ENCODE measurements at regions not wholly inside any gene's neighbourhood (a gene's known extent, or its start where the extent isn't known, plus 50 kb on each side); places are given as distances from the start of the nearest gene placed in this dataset.

DNA sequence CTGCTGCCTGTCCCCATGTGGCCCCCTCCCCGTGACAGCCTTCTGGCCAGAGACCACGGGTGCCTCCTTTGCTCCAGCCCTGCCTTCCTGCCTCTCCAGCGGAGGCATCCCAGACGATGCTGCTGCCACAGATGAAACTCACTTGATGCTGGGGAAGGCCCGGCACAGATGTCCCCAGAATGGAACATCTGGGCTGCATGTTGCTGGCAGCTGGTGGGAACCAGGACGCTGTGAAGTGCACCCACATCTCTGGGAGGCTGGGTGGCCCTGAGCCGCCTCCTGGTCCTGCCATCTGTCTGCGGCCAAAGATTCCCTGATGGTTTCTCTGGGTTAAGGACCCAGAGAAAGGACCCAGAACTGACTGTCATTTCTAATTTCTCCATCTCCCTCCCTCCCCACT lies 51.9 kb upstream of the PTPRS start:
- Histone ChIP-seq H3K4me3 (no peak overlapping the region), H3K4me1 (ENCODE audit: low read depth) (no peaks in the 10 kb centered on the region), H3K9me3 (no peaks in the 10 kb centered on the region), H3K36me3 (ENCODE audit: low read depth) (no peaks in the 10 kb centered on the region)
- DNase-seq (no peak), ATAC-seq (no peak)
- no peak for TF ChIP-seq CTCF (IDR thresholded peaks at IDR 0.05)
- intact Hi-C loops (cut with DNase I, micrococcal nuclease), result no loop called here

DNA sequence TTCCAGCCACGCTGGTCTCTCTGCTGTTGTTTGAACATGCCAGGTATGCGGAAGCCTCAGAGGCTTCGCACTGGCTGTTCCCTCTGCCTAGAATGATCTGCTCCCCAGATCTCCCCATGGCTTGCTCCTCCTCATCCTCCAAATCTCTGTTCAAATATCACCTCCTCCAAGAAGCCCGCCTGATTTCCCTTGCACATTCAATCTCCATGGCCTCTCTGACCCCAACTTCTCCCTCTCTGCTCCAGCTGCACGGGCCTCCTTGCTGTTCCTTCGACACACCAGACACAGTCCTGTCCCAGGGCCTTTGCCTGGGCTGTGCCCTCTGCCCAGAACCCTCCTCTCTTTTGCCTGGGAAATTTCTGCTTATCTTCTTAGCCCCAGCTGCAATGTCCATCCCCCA lies 52.5 kb upstream of the PTPRS start:
- ATAC-seq, result no peak
- H3K9me3 ChIP-seq, result no peaks in the 10 kb centered on the region
- DNase-seq, result no peak
- no peak for TF ChIP-seq CTCF (IDR thresholded peaks at IDR 0.05)
- H3K36me3 ChIP-seq (ENCODE audit: low read depth), result no peaks in the 10 kb centered on the region
- no peaks in the 10 kb centered on the region for H3K4me1 ChIP-seq (ENCODE audit: low read depth)
- no peak overlapping the region for H3K4me3 ChIP-seq
- intact Hi-C loops (cut with DNase I, micrococcal nuclease), result no loop called here

- TF ChIP-seq CTCF (IDR thresholded peaks at IDR 0.05), result no peak
- intact Hi-C loops (cut with DNase I, micrococcal nuclease), result no loop called here
- Histone ChIP-seq H3K36me3 (ENCODE audit: low read depth) (no peaks in the 10 kb centered on the region), H3K4me3 (no peak overlapping the region), H3K4me1 (ENCODE audit: low read depth) (no peaks in the 10 kb centered on the region), H3K9me3 (no peaks in the 10 kb centered on the region)
- no peak for ATAC-seq
- no peak for DNase-seq
These were observed 54.2 kb upstream of the PTPRS start for GRCh38 chr19:5394551-5395505.

DNA sequence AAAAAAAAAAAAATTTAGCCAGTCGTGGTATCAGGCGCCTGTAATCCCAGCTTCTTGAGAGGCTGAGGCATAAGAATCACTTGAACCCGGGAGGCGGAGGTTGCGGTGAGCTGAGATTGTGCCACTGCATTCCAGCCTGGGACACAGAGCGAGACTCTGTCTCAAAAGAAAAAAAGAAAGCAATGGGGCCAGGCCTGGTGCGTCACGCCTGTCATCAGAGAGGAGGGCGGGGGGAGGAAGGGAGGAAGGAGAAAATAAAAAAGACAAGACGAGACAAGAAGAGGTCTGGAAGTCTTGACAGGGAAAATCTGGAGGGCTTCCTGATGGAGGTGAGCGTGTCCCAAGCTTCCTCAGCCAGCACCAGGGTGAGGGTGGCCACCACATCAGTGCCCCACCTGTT lies 54.9 kb upstream of the PTPRS start:
- no peaks in the 10 kb centered on the region for H3K36me3 ChIP-seq (ENCODE audit: low read depth)
- H3K4me1 ChIP-seq (ENCODE audit: low read depth), result no peaks in the 10 kb centered on the region
- DNase-seq (no peak), ATAC-seq (no peak)
- intact Hi-C loops (cut with DNase I, micrococcal nuclease), result no loop called here
- TF ChIP-seq CTCF (IDR thresholded peaks at IDR 0.05), result no peak
- no peaks in the 10 kb centered on the region for H3K9me3 ChIP-seq
- H3K4me3 ChIP-seq, result no peak overlapping the region

DNA sequence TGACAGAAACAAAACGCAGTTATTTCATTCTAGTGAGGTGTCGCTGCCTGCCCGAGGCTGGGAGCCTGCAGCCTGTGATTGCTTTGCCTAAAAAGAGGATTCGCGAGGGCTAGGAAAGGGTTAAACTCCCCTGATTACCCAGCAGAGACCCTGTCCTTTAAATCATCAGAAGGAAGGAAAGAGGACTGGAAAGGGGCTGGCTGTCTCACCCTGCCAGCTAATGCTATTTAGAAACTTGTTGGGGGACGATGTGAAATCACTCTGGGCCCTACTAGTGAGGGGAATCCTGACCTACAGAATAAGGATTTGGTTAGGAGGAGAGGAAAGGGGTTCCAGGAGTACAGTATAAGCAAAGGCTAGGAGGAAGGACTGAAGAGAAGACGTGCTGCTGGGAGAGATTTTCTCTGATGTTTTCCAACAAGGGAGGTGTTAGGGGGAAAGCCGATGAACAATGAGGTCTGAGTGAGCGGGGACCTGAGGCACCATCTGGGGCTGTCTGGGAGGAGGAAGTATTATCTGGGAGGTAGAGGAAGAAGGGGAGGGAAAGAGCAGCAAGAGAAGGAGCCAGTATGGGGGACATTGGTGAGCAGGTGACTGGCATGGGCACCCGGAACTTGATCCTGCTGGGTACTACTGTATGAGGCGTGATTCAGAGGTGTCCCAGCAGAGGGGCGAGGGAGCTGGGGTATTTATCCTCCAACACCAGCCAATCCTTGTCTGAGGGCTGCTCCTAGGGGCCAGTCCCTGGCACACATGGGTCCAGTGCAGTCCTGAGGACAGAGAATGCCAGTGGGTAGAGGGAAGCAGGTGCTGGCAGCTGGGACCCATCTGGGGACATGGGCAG lies 55.7 kb upstream of the PTPRS start:
- DNase-seq (no peak), ATAC-seq (no peak)
- TF ChIP-seq CTCF (IDR thresholded peaks at IDR 0.05), result no peak
- no peaks in the 10 kb centered on the region for H3K36me3 ChIP-seq (ENCODE audit: low read depth)
- H3K4me3 ChIP-seq, result no peak overlapping the region
- H3K4me1 ChIP-seq (ENCODE audit: low read depth), result no peaks in the 10 kb centered on the region
- intact Hi-C loops (cut with DNase I, micrococcal nuclease), result no loop called here
- no peaks in the 10 kb centered on the region for H3K9me3 ChIP-seq
